Tibial nerve (tissue), 4 donors: ENCODE measurements at regions not wholly inside any gene's neighbourhood (a gene's known extent, or its start where the extent isn't known, plus 50 kb on each side); places are given as distances from the start of the nearest gene placed in this dataset.

ENCODE experiments used
- DNase-seq, 2 donors: peaks; one replicate each; pipeline ENCODE4 v3.0.0-alpha.2; 2019; ENCODE audit warnings: low spot score in 2 of 2
- H3K27ac ChIP-seq, 4 donors: fragments of 200-600 bp; sonication (generic) in 3 of 4; one replicate each; pipeline ENCODE4 v1.5.1; 2017 to 2019; ENCODE audit warnings: mild to moderate bottlenecking in 1 of 4
- H3K27me3 ChIP-seq, 2 donors: fragments of 200-600 bp; sonication (generic) in 1 of 2; one replicate each; pipeline versions ENCODE4 v1.5.1 to v1.6.0; 2017 to 2019
- H3K36me3 ChIP-seq, 3 donors: fragments of 200-600 bp; sonication (generic); one replicate each; pipeline ENCODE4 v1.5.1; 2018 to 2019
- H3K4me1 ChIP-seq, 4 donors: fragments of 200-600 bp; sonication (generic) in 3 of 4; one replicate each; pipeline ENCODE4 v1.5.1; 2017 to 2019
- H3K4me3 ChIP-seq, 4 donors: fragments of 200-600 bp; sonication (generic) in 3 of 4; one replicate each; pipeline ENCODE4 v1.5.1; 2017 to 2019; ENCODE audit warnings: mild to moderate bottlenecking in 1 of 4, moderate library complexity in 1 of 4
- H3K9me3 ChIP-seq, 4 donors: fragments of 200-600 bp; sonication (generic) in 3 of 4; one replicate each; pipeline ENCODE4 v1.5.1; 2017 to 2019
- EP300 ChIP-seq, 2 donors: sonication (generic); formaldehyde crosslinking; IDR thresholded peaks; one replicate each; pipeline ENCODE4 v1.6.1; 2017; ENCODE audit warnings: antibody characterized with exemption in 2 of 2, mild to moderate bottlenecking in 1 of 2
- POLR2A ChIP-seq, 2 donors: fragments of 450-650 bp; IDR thresholded peaks; one replicate each; pipeline ENCODE4 v1.6.1; 2017; ENCODE audit warnings: antibody characterized with exemption in 2 of 2, mild to moderate bottlenecking in 2 of 2, moderate library complexity in 2 of 2
- WGBS, 2 donors: methylation state at CpG; one replicate each; pipeline ENCODE4 v1.1.5; 2018; 5-methylcytosine and 5-hydroxymethylcytosine counted together
- TF ChIP-seq, protein P1 (sequence below), 5 experiments: fragments of 200-600 bp in 3 of 5; fragments of 450-650 bp in 2 of 5; sonication (generic) in 3 of 5; IDR thresholded peaks; one replicate each; pipeline ENCODE4 v1.5.1; 2016 to 2019; ENCODE audit warnings: antibody characterized with exemption in 5 of 5, mild to moderate bottlenecking in 3 of 5, moderate library complexity in 2 of 5

GRCh38 chr7:101701153-101701794, 72.2 kb upstream of the MYL10 start:
- Histone ChIP-seq H3K27ac (peak overlapping the region in 1 of 4 donors; percentile 10), H3K27me3 (peaks cover 0 to 59% of the 10 kb centered on the region in 2 donors), H3K9me3 (no peaks in the 10 kb centered on the region), H3K4me3 (no peak overlapping the region), H3K4me1 (no peaks in the 10 kb centered on the region), H3K36me3 (no peaks in the 10 kb centered on the region)
- WGBS, 2 donors, result 87 to 89% methylated on average over 13 of the region's 13 CpGs
- TF ChIP-seq EP300 (IDR thresholded peaks at IDR 0.05) (no peak), POLR2A (IDR thresholded peaks at IDR 0.05) (no peak)
- TF ChIP-seq, protein P1, sequence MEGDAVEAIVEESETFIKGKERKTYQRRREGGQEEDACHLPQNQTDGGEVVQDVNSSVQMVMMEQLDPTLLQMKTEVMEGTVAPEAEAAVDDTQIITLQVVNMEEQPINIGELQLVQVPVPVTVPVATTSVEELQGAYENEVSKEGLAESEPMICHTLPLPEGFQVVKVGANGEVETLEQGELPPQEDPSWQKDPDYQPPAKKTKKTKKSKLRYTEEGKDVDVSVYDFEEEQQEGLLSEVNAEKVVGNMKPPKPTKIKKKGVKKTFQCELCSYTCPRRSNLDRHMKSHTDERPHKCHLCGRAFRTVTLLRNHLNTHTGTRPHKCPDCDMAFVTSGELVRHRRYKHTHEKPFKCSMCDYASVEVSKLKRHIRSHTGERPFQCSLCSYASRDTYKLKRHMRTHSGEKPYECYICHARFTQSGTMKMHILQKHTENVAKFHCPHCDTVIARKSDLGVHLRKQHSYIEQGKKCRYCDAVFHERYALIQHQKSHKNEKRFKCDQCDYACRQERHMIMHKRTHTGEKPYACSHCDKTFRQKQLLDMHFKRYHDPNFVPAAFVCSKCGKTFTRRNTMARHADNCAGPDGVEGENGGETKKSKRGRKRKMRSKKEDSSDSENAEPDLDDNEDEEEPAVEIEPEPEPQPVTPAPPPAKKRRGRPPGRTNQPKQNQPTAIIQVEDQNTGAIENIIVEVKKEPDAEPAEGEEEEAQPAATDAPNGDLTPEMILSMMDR (IDR thresholded peaks at IDR 0.05), result no peak
- no peak for DNase-seq

DNA sequence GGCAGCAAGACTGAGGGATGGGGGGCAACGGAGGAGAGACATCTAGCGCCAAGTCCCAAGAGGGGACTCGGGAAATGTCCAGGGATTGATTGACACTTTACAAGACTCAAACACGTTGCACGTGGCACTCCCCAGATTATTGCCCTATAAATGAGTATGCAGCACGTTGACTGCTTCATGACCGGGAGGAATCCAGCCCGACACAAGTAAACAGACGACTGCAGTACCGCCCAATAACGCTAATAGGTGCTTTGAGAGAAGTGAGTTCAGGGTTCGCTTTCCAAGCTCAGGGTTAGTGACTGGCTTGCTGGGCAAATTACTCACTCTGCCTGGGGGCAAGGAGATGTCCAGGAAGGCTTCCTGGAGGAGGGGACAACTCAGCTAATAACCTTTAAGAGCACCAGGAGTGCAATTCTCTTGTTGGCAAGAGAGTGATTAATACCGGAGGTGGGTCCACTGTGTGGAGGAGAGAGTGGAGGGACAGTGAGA, 73.3 kb upstream of the MYL10 start:
- H3K36me3 ChIP-seq, result no peaks in the 10 kb centered on the region
- no peak overlapping the region for H3K27ac ChIP-seq
- H3K4me3 ChIP-seq, result no peak overlapping the region
- H3K9me3 ChIP-seq, result no peaks in the 10 kb centered on the region
- TF ChIP-seq, protein P1 (IDR thresholded peaks at IDR 0.05), result no peak
- TF ChIP-seq POLR2A (IDR thresholded peaks at IDR 0.05), result no peak
- TF ChIP-seq EP300 (IDR thresholded peaks at IDR 0.05), result no peak
- no peak for DNase-seq
- H3K4me1 ChIP-seq, result no peaks in the 10 kb centered on the region
- H3K27me3 ChIP-seq, result peaks cover 0 to 68% of the 10 kb centered on the region in 2 donors
- WGBS, 2 donors, result 28 to 34% methylated on average over 13 of the region's 13 CpGs

DNA sequence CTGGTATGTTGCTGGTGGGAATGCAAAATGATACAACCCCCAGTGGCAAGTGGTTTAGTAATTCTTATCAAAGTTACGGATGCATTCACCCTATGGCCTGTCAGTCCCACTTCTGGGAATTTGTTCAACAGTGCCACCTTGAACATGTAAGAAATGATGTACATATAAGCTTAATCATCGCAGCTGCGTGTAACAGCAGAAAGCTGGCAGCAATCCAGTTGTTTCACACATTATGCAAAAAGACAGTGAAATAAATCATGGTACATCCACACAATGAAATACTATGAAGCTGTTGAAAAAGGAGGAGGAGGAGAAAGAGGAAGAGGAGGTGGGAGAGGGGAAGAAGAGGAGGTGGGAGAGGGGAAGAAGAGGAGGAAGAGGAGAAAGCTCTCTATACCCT, 76.2 kb upstream of the MYL10 start:
- DNase-seq, result no peak
- Histone ChIP-seq H3K36me3 (no peaks in the 10 kb centered on the region), H3K4me3 (no peak overlapping the region), H3K9me3 (no peaks in the 10 kb centered on the region), H3K27ac (no peak overlapping the region), H3K4me1 (no peaks in the 10 kb centered on the region), H3K27me3 (peaks cover 0 to 45% of the 10 kb centered on the region in 2 donors)
- 57 to 67% methylated on average over 3 of the region's 3 CpGs for WGBS, 2 donors
- no peak for TF ChIP-seq EP300 (IDR thresholded peaks at IDR 0.05)
- TF ChIP-seq, protein P1 (IDR thresholded peaks at IDR 0.05), result no peak
- no peak for TF ChIP-seq POLR2A (IDR thresholded peaks at IDR 0.05)

- no peaks in the 10 kb centered on the region for H3K9me3 ChIP-seq
- no peak for DNase-seq
- TF ChIP-seq POLR2A (IDR thresholded peaks at IDR 0.05), result no peak
- TF ChIP-seq, protein P1 (IDR thresholded peaks at IDR 0.05), result no peak
- no peak for TF ChIP-seq EP300 (IDR thresholded peaks at IDR 0.05)
- WGBS, 2 donors, result 67 to 72% methylated on average over 8 of the region's 8 CpGs
- H3K27ac ChIP-seq, result no peak overlapping the region
- no peaks in the 10 kb centered on the region for H3K4me1 ChIP-seq
- peaks cover 0 to 23% of the 10 kb centered on the region in 2 donors for H3K27me3 ChIP-seq
- H3K4me3 ChIP-seq, result no peak overlapping the region
- no peaks in the 10 kb centered on the region for H3K36me3 ChIP-seq
These were observed 78.5 kb upstream of the MYL10 start for GRCh38 chr7:101707587-101707986.

DNA sequence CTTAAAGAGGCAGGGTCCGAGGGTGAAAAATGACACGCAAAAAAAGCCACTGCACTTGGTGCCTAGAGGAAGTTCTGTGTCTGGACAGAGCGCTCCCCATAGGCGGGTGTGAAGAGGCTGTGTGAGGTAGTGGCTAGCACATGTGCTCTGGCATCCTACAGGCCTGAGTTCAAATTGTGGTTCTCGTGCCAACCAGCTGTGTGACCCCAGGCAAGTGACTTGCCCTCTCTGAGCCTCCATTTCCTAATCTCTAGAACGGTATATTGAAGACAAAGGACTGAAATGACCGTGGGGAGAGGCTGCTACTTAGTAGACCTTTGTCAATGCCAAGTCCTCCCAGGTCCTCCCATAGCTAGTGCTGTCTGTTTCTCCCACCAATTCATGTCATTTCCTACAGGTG, 79.1 kb upstream of the MYL10 start:
- Histone ChIP-seq H3K4me3 (no peak overlapping the region), H3K27me3 (peaks cover 0 to 22% of the 10 kb centered on the region in 2 donors), H3K27ac (no peak overlapping the region), H3K9me3 (no peaks in the 10 kb centered on the region), H3K4me1 (no peaks in the 10 kb centered on the region), H3K36me3 (no peaks in the 10 kb centered on the region)
- no peak for DNase-seq
- TF ChIP-seq, protein P1 (IDR thresholded peaks at IDR 0.05), result no peak
- no peak for TF ChIP-seq EP300 (IDR thresholded peaks at IDR 0.05)
- no peak for TF ChIP-seq POLR2A (IDR thresholded peaks at IDR 0.05)
- 79 to 83% methylated on average over 7 of the region's 7 CpGs for WGBS, 2 donors
